ENCODE measurements at regions not wholly inside any gene's neighbourhood (a gene's known extent, or its start where the extent isn't known, plus 50 kb on each side); places are given as distances from the start of the nearest gene placed in this dataset.

GRCh38 chr14:101492716-101493115 is 68.6 kb upstream of the DIO3 start:
- DNase-seq (ENCODE audit: low read depth in 1 of 2, low spot score in 1 of 2), result no peak
- in situ Hi-C loops (cut with HindIII; ENCODE audit: low pct_unique_long_range_greater_than_20kb, low sequenced_read_pairs), result no loop called here
- no peak for TF ChIP-seq JUND (IDR thresholded peaks at IDR 0.05; ENCODE audit: low read depth)

GRCh38 chr14:101494826-101495225 is 66.5 kb upstream of the DIO3 start:
- in situ Hi-C loops (cut with HindIII; ENCODE audit: low pct_unique_long_range_greater_than_20kb, low sequenced_read_pairs), result no loop called here
- TF ChIP-seq JUND (IDR thresholded peaks at IDR 0.05; ENCODE audit: low read depth), result no peak
- no peak for DNase-seq (ENCODE audit: low read depth in 1 of 2, low spot score in 1 of 2)

- in situ Hi-C loops (cut with HindIII; ENCODE audit: low pct_unique_long_range_greater_than_20kb, low sequenced_read_pairs), result no loop called here
- TF ChIP-seq JUND (IDR thresholded peaks at IDR 0.05; ENCODE audit: low read depth), result no peak
- DNase-seq (ENCODE audit: low read depth in 1 of 2, low spot score in 1 of 2), result no peak
These were observed 66.0 kb upstream of the DIO3 start for GRCh38 chr14:101495284-101495683.

- no peak for DNase-seq (ENCODE audit: low read depth in 1 of 2, low spot score in 1 of 2)
- TF ChIP-seq JUND (IDR thresholded peaks at IDR 0.05; ENCODE audit: low read depth), result no peak
- in situ Hi-C loops (cut with HindIII; ENCODE audit: low pct_unique_long_range_greater_than_20kb, low sequenced_read_pairs), result no loop called here
These were observed 65.2 kb upstream of the DIO3 start for GRCh38 chr14:101495827-101496775.

GRCh38 chr14:101496776-101497683 is 64.3 kb upstream of the DIO3 start:
- in situ Hi-C loops (cut with HindIII; ENCODE audit: low pct_unique_long_range_greater_than_20kb, low sequenced_read_pairs), result no loop called here
- no peak for DNase-seq (ENCODE audit: low read depth in 1 of 2, low spot score in 1 of 2)
- TF ChIP-seq JUND (IDR thresholded peaks at IDR 0.05; ENCODE audit: low read depth), result no peak

GRCh38 chr14:101497684-101498525 is 63.4 kb upstream of the DIO3 start:
- in situ Hi-C loops (cut with HindIII; ENCODE audit: low pct_unique_long_range_greater_than_20kb, low sequenced_read_pairs), result no loop called here
- no peak for TF ChIP-seq JUND (IDR thresholded peaks at IDR 0.05; ENCODE audit: low read depth)
- DNase-seq (ENCODE audit: low read depth in 1 of 2, low spot score in 1 of 2), result no peak

GRCh38 chr14:101498526-101498860 is 62.8 kb upstream of the DIO3 start:
- in situ Hi-C loops (cut with HindIII; ENCODE audit: low pct_unique_long_range_greater_than_20kb, low sequenced_read_pairs), result no loop called here
- DNase-seq (ENCODE audit: low read depth in 1 of 2, low spot score in 1 of 2), result no peak
- TF ChIP-seq JUND (IDR thresholded peaks at IDR 0.05; ENCODE audit: low read depth), result no peak

GRCh38 chr14:101499080-101499479 is 62.2 kb upstream of the DIO3 start:
- no peak for TF ChIP-seq JUND (IDR thresholded peaks at IDR 0.05; ENCODE audit: low read depth)
- no peak for DNase-seq (ENCODE audit: low read depth in 1 of 2, low spot score in 1 of 2)
- in situ Hi-C loops (cut with HindIII; ENCODE audit: low pct_unique_long_range_greater_than_20kb, low sequenced_read_pairs), result no loop called here

GRCh38 chr14:101499513-101499912 is 61.8 kb upstream of the DIO3 start:
- in situ Hi-C loops (cut with HindIII; ENCODE audit: low pct_unique_long_range_greater_than_20kb, low sequenced_read_pairs), result no loop called here
- no peak for TF ChIP-seq JUND (IDR thresholded peaks at IDR 0.05; ENCODE audit: low read depth)
- no peak for DNase-seq (ENCODE audit: low read depth in 1 of 2, low spot score in 1 of 2)

- TF ChIP-seq JUND (IDR thresholded peaks at IDR 0.05; ENCODE audit: low read depth), result no peak
- in situ Hi-C loops (cut with HindIII; ENCODE audit: low pct_unique_long_range_greater_than_20kb, low sequenced_read_pairs), result no loop called here
- no peak for DNase-seq (ENCODE audit: low read depth in 1 of 2, low spot score in 1 of 2)
These were observed 61.2 kb upstream of the DIO3 start for GRCh38 chr14:101500061-101500460.

GRCh38 chr14:101500681-101501080 is 60.6 kb upstream of the DIO3 start:
- TF ChIP-seq JUND (IDR thresholded peaks at IDR 0.05; ENCODE audit: low read depth), result no peak
- no peak for DNase-seq (ENCODE audit: low read depth in 1 of 2, low spot score in 1 of 2)
- in situ Hi-C loops (cut with HindIII; ENCODE audit: low pct_unique_long_range_greater_than_20kb, low sequenced_read_pairs), result no loop called here

GRCh38 chr14:101501341-101501740 is 60.0 kb upstream of the DIO3 start:
- no peak for DNase-seq (ENCODE audit: low read depth in 1 of 2, low spot score in 1 of 2)
- TF ChIP-seq JUND (IDR thresholded peaks at IDR 0.05; ENCODE audit: low read depth), result no peak
- in situ Hi-C loops (cut with HindIII; ENCODE audit: low pct_unique_long_range_greater_than_20kb, low sequenced_read_pairs), result no loop called here
